HL-60 (cell line): ENCODE measurements at regions not wholly inside any gene's neighbourhood (a gene's known extent, or its start where the extent isn't known, plus 50 kb on each side); places are given as distances from the start of the nearest gene placed in this dataset.

Experiments
- DNase-seq, 2 experiments: peaks; one replicate each; pipeline ENCODE4 v3.0.0-alpha.2; 2010 to 2020; ENCODE audit warnings: low read depth in 1 of 2, low spot score in 1 of 2
- H3K27ac ChIP-seq: fragments of 250-450 bp; sonication (Bioruptor Pico); replicated peaks from 2 replicates; pipeline ENCODE4 v1.5.1; 2020; ENCODE audit warnings: mild to moderate bottlenecking, moderate library complexity
- H3K27me3 ChIP-seq: fragments of 250-450 bp; sonication (Bioruptor Pico); 2 replicates; pipeline ENCODE4 v1.5.1; 2021; ENCODE audit warnings: mild to moderate bottlenecking, moderate library complexity; ENCODE audit not compliant: insufficient read depth, poor library complexity, severe bottlenecking
- H3K4me3 ChIP-seq: replicated peaks from 2 replicates; pipeline ENCODE4 v1.5.1; 2011; ENCODE audit warnings: mild to moderate bottlenecking, control low read depth, low read length; ENCODE audit not compliant: insufficient read depth
- CTCF ChIP-seq: IDR thresholded peaks from one replicate; pipeline ENCODE4 v1.5.1; 2011; ENCODE audit warnings: low read length, control low read depth, inconsistent platforms; ENCODE audit not compliant: insufficient read depth
- GABPA ChIP-seq: IDR thresholded peaks from 2 replicates; pipeline ENCODE4 v1.6.1; 2012; ENCODE audit warnings: low read depth
- POLR2AphosphoS5 ChIP-seq: IDR thresholded peaks from 2 replicates; pipeline ENCODE4 v1.6.1; 2012; ENCODE audit warnings: low read depth
- SPI1 ChIP-seq: IDR thresholded peaks from 2 replicates; pipeline ENCODE4 v1.6.1; 2012; ENCODE audit warnings: low read depth, mild to moderate bottlenecking, borderline replicate concordance
- TF ChIP-seq, protein P1 (sequence below): IDR thresholded peaks from 2 replicates; pipeline ENCODE4 v1.6.1; 2012; ENCODE audit warnings: low read depth; ENCODE audit not compliant: insufficient replicate concordance

- no peaks in the 10 kb centered on the region for H3K27me3 ChIP-seq
- TF ChIP-seq GABPA (no peak), CTCF (no peak), POLR2AphosphoS5 (no peak), SPI1 (no peak)
- TF ChIP-seq, protein P1, sequence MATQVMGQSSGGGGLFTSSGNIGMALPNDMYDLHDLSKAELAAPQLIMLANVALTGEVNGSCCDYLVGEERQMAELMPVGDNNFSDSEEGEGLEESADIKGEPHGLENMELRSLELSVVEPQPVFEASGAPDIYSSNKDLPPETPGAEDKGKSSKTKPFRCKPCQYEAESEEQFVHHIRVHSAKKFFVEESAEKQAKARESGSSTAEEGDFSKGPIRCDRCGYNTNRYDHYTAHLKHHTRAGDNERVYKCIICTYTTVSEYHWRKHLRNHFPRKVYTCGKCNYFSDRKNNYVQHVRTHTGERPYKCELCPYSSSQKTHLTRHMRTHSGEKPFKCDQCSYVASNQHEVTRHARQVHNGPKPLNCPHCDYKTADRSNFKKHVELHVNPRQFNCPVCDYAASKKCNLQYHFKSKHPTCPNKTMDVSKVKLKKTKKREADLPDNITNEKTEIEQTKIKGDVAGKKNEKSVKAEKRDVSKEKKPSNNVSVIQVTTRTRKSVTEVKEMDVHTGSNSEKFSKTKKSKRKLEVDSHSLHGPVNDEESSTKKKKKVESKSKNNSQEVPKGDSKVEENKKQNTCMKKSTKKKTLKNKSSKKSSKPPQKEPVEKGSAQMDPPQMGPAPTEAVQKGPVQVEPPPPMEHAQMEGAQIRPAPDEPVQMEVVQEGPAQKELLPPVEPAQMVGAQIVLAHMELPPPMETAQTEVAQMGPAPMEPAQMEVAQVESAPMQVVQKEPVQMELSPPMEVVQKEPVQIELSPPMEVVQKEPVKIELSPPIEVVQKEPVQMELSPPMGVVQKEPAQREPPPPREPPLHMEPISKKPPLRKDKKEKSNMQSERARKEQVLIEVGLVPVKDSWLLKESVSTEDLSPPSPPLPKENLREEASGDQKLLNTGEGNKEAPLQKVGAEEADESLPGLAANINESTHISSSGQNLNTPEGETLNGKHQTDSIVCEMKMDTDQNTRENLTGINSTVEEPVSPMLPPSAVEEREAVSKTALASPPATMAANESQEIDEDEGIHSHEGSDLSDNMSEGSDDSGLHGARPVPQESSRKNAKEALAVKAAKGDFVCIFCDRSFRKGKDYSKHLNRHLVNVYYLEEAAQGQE: no peak
- H3K27ac ChIP-seq: no peak overlapping the region
- H3K4me3 ChIP-seq: no peak overlapping the region
- DNase-seq: no peak
Observed at GRCh38 chr16:86903068-86903467, 324.7 kb downstream of the FOXL1 start.

GRCh38 chr16:86905302-86905701 lies 327.0 kb downstream of the FOXL1 start:
- Histone ChIP-seq H3K4me3 (no peak overlapping the region), H3K27me3 (no peaks in the 10 kb centered on the region), H3K27ac (no peak overlapping the region)
- no peak for DNase-seq
- no peak for TF ChIP-seq POLR2AphosphoS5
- TF ChIP-seq SPI1: no peak
- TF ChIP-seq, protein P1: no peak
- TF ChIP-seq CTCF: no peak
- TF ChIP-seq GABPA: no peak

- Histone ChIP-seq H3K4me3 (no peak overlapping the region), H3K27ac (no peak overlapping the region), H3K27me3 (no peaks in the 10 kb centered on the region)
- no peak for DNase-seq
- no peak for TF ChIP-seq SPI1
- TF ChIP-seq CTCF: no peak
- no peak for TF ChIP-seq POLR2AphosphoS5
- TF ChIP-seq GABPA: no peak
- TF ChIP-seq, protein P1: no peak
Observed at GRCh38 chr16:86906623-86907022, 328.3 kb downstream of the FOXL1 start.
